Activated naive CD4-positive, alpha-beta T cell treated with anti-CD3 and anti-CD28 coated beads, Interleukin-2, amount 10 ng/mL, durations not matched to agents 7 days and 5 days (primary cell): ENCODE measurements at regions not wholly inside any gene's neighbourhood (a gene's known extent, or its start where the extent isn't known, plus 50 kb on each side); places are given as distances from the start of the nearest gene placed in this dataset.
A peak's percentile ranks its signal among the peaks of the same experiment; 100 is the strongest.

Experiments
- CTCF ChIA-PET: fragments of 350-600 bp; sonication (Branson Sonifier 250); formaldehyde crosslinking; loops from one replicate; lab custom pipeline; 2021; ENCODE audit warnings: antibody characterized with exemption; lab: Charles Lee
- DNase-seq: peaks from one replicate; pipeline ENCODE4 v3.0.0-alpha.2; 2020
- H3K27ac Mint-ChIP-seq: one replicate; pipeline ENCODE4 v1.8.0; 2021; ENCODE audit warnings: mild to moderate bottlenecking, moderate library complexity, mixed read lengths
- H3K27me3 Mint-ChIP-seq: one replicate; pipeline ENCODE4 v1.8.0; 2021; ENCODE audit warnings: mild to moderate bottlenecking, mixed read lengths
- H3K36me3 Mint-ChIP-seq: one replicate; pipeline ENCODE4 v1.8.0; 2021; ENCODE audit warnings: mixed read lengths
- H3K4me1 Mint-ChIP-seq: one replicate; pipeline ENCODE4 v1.8.0; 2021; ENCODE audit warnings: mixed read lengths
- H3K4me3 Mint-ChIP-seq: one replicate; pipeline ENCODE4 v1.8.0; 2021; ENCODE audit warnings: mild to moderate bottlenecking, moderate library complexity, mixed read lengths
- H3K9me3 Mint-ChIP-seq: one replicate; pipeline ENCODE4 v1.8.0; 2021; ENCODE audit warnings: mixed read lengths

GRCh38 chr14:22699801-22700564 lies 55.8 kb upstream of the OR6J1 start:
- Mint-ChIP-seq H3K27ac (no peak overlapping the region), H3K4me1 (no peaks in the 10 kb centered on the region), H3K27me3 (peaks cover 50% of the 10 kb centered on the region), H3K9me3 (no peaks in the 10 kb centered on the region), H3K4me3 (no peak overlapping the region), H3K36me3 (no peaks in the 10 kb centered on the region)
- CTCF ChIA-PET = interaction anchor here (1.2 kb wide), 1 partner anchor 130 kb away, joined by 3 read pairs; no protein-coding TSS in a partner anchor
- no peak for DNase-seq

DNA sequence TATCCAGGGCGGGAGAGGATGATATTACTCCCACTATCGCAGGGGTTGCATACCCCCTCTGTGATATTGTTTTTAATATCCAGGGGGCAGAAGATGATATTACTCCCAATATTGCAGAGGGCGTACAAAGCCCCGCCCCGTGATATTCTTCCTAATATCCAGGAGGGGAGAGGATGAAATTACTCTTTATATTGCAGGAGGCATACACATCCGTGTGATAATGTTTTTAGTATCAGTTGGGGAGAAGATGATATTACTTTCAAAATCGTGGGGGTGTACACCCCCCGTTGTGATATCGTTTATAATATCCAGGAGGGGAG lies 52.9 kb upstream of the OXA1L start:
- Mint-ChIP-seq H3K27me3 (peaks cover 47% of the 10 kb centered on the region), H3K4me1 (peaks cover 21% of the 10 kb centered on the region), H3K27ac (no peak overlapping the region), H3K36me3 (no peaks in the 10 kb centered on the region), H3K4me3 (peak overlapping the region; percentile 81), H3K9me3 (no peaks in the 10 kb centered on the region)
- CTCF ChIA-PET = interaction anchor here (0.7 kb wide), 1 partner anchor 1102 kb away, joined by 3 read pairs; no protein-coding TSS in a partner anchor
- DNase-seq = no peak

GRCh38 chr14:22715186-22715812 lies 51.2 kb upstream of the OXA1L start:
- no peaks in the 10 kb centered on the region for H3K36me3 Mint-ChIP-seq

GRCh38 chr14:22715890-22716289 lies 50.6 kb upstream of the OXA1L start:
- no peak for DNase-seq
- Mint-ChIP-seq H3K27me3 (peaks cover 49% of the 10 kb centered on the region), H3K9me3 (no peaks in the 10 kb centered on the region), H3K36me3 (no peaks in the 10 kb centered on the region), H3K4me3 (no peak overlapping the region), H3K4me1 (peaks cover 21% of the 10 kb centered on the region), H3K27ac (no peak overlapping the region)
- CTCF ChIA-PET = interaction anchor here (0.6 kb wide), 1 partner anchor 38 kb away, joined by 3 read pairs; no protein-coding TSS in a partner anchor

More at GRCh38 chr14:22715186-22715812, 51.2 kb upstream of the OXA1L start:
- H3K27me3 Mint-ChIP-seq = peaks cover 50% of the 10 kb centered on the region
- CTCF ChIA-PET = interaction anchor here (0.6 kb wide), 1 partner anchor 39 kb away, joined by 3 read pairs; no protein-coding TSS in a partner anchor
- no peak for DNase-seq
- no peak overlapping the region for H3K4me3 Mint-ChIP-seq
- no peak overlapping the region for H3K27ac Mint-ChIP-seq
- H3K9me3 Mint-ChIP-seq = no peaks in the 10 kb centered on the region
- H3K4me1 Mint-ChIP-seq = peaks cover 21% of the 10 kb centered on the region
